Fibroblast of upper back skin (primary cell): ENCODE measurements at regions not wholly inside any gene's neighbourhood (a gene's known extent, or its start where the extent isn't known, plus 50 kb on each side); places are given as distances from the start of the nearest gene placed in this dataset.
"Not testable (repeated sequence)": the region's sequence is repeated elsewhere in the genome, so short reads cannot be mapped to it uniquely, and the experiment has no call there.

Experiments used
- DNase-seq: peaks from one replicate; pipeline ENCODE4 v3.0.0-alpha.2; 2013

DNA sequence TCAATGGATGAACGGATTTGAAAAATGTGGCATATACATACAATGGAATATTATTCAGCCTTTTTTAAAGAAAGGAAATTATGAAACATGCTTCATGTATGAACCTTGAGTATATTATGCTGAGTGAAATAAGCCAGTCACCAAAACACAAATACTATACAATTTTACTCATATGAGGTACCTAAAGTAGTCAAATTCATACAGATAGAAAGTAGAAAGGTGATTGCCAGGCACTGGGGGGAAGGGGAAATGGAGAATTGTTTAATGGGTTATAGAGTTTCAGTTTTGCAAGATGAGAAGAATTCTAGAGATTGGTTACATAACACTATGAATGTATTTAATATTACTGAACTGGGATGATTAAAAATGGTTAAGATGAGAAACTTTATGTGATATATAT is 171.4 kb downstream of the TMTC3 start:
- DNase-seq, result no peak

DNA sequence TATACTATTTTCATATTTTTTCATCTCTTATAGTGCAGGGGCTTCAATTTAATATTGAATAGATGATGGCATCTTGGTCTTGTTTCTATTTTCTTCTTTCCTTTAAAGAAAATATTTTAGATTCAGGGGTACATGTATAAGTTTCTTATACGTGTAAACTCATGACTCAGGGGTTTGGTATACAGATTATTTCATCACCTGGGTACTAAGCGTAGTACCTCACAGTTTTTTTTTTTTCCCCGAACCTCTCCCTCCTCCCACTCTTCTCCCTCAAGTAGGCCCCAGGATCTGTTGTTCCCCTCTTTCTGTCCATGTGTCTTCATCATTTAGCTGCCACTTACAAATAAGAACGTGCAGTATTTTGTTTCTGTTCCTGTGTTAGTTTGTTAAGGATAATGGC is 172.6 kb downstream of the TMTC3 start:
- no peak for DNase-seq

DNA sequence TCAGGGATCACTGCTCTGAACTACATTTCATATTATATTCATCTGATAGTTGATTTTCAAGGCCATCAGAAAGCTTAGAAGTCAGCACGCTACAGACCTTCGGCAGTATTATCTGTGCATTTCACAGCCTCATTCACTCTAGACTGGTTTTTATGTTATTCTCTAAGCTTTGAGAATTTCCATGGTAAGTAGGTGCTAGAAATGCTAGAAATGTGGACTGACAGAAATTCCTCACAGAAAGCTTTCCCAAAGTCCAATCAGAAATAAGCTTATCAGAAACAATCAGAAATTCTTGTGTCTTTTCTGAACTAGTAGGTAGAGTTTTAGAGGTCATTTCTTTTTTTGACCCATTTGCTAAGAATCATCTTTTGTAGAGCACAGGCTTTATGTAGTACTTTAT is 176.6 kb downstream of the TMTC3 start:
- DNase-seq, result no peak

GRCh38 chr12:88325076-88325815 is 183.1 kb downstream of the TMTC3 start:
- peak; percentile 94 for DNase-seq

- no peak for DNase-seq
Measured at GRCh38 chr12:88325816-88326189, 183.7 kb downstream of the TMTC3 start.

DNA sequence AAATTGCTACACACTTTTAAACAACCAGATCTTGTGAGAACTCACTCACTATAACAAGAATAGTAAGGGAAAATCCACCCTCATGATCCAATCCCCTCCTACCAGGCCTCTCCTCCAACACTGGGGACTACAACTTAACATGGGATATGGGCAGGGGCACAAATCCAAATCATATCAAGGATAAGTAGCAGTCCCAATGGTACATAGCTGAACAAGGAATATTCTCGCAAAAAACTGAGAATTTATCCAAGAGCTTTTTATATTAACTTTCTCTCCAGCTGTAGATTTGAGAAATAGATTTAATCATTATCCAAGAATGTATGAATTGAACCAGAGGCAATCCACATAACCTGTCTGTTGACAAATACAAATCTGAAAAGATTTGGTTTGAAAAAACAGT is 185.2 kb downstream of the TMTC3 start:
- DNase-seq, result no peak

GRCh38 chr12:88328090-88328489 is 186.0 kb downstream of the TMTC3 start:
- DNase-seq, result no peak

- no peak for DNase-seq
Measured at GRCh38 chr12:88329833-88330232, 187.7 kb downstream of the TMTC3 start.

- peak; percentile 73 for DNase-seq
Measured at GRCh38 chr12:88334271-88334670, 192.2 kb downstream of the TMTC3 start.

DNA sequence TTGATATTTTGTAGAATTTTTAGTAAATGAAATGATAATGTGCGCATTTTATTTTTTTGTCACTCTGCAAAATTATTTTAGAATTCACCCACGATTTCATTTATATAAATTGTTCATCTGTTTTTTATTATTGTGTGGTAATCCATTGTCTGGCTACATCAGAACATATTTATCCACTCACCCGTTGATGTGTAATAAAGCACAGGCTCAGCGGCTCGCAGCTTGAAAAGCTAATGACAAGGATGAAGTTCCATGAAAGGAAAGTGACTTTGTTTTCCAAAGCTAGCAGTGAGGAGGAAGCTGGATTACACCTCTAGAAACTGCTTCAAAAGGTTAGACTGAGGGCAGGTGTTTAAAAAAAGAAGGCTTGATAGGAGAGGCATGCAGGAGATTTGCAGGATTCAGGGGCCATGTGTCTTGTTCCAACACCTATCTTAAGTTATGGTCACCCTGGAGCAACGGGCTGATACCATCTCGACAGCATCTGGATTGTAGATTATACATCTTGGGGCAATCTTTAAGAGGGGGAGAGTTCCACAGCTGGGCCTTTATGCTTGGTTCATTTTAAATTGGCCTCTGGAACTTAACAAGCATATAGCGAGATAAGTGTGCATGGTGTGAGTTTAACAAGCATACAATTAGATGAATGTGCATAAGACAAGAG is 194.1 kb downstream of the TMTC3 start:
- peak; percentile 50 for DNase-seq

GRCh38 chr12:88338486-88338885 is 196.4 kb downstream of the TMTC3 start:
- DNase-seq, result peak; percentile 34

DNA sequence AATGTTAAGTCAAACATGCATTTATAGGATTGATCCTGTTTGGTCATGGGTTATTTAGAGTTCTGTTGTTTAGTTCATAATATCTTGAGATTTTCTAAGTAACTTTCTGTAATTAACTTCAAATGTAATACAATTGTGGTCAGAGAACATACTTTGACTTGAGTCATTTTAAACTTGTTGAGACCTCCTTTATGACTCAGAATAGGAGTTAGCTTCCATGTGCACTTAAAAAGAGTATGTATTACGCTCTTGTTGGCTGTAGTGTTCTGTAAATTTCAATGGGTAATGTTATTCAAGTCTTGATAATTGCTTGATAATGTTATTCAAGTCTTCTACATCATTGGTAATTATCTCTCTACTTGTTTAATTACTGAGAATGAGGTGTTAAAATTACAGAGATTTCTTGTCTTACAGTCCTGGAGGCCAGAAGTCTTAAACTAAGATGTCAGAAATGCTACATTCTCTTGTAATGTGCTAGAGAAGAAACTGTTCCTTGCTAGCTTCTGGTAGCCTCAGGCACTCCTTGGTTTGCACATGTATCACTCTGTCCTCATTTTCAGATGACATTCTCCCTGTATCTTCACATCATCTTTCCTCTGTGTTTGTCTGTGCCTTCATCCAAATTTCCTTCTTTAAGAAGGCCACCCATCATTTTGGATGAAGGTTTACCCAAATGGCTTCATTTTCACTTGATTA is 197.3 kb downstream of the TMTC3 start:
- peak; percentile 80 for DNase-seq

DNA sequence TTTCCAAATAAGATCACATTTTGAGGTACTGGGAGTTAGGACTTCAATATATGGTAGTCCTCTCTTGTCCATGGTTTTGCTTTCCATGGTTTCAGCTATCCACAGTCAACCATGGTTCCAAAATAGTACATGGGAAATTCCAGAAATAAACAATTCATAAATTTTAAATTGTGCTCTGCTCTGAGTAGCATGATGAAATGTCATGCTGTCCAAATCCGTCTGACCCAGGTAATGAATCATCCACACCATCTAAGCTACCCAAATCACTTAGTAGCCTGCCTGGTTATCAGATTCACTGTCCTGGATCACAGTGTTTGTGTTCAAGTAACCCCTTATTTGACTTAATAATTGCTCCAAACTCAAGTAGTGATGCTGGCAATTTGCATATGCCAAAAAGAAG is 197.9 kb downstream of the TMTC3 start:
- DNase-seq, result peak; percentile 53

DNA sequence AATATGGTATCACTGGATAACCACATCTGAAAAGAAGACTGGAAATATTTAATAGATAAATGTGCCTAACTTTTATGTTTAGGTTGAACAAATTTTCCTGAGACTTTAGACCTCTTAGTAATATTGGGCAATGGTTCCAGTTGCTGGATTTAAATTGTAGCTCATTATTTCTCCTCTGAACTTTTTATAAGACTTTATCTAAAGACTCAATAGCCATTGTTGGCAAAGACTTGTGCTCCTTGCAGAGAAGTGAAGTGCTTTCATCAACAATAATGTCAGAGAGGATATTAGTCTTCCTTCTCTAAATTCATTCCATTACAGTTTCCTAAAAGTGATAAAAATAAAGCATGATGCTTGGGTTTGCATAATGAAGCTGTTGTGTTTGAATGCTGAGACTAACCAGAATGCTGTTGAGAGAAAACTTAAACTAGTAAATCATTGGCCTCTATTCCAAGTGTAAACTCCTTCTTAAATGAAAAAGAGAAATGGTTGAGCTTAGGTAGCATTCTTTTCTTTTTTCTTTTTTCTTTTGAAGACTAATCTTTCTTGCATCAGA is 200.2 kb downstream of the TMTC3 start:
- no peak for DNase-seq

- no peak for DNase-seq
Measured at GRCh38 chr12:88351146-88351545, 209.0 kb downstream of the TMTC3 start.

DNA sequence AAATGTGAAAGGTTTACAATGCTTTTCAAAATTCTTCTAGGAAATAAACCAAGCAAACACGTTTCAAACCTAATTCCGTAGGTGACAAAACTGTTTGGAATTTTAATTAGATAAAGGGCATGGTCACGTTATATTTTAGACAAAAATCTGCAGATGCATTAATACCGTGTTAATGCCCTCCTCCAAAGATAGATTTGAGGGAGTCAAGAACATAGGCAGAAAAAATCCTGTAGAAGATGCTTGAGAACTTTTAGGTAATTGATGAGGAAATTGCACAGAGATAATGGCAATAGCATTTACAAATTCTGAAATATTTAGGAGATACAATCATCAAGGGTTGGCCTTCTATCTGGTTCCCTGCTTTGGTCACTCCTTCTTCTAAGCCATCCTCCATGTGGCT is 212.6 kb downstream of the TMTC3 start:
- DNase-seq, result no peak

GRCh38 chr12:88360343-88360742 is 218.2 kb downstream of the TMTC3 start:
- DNase-seq, result no peak

DNA sequence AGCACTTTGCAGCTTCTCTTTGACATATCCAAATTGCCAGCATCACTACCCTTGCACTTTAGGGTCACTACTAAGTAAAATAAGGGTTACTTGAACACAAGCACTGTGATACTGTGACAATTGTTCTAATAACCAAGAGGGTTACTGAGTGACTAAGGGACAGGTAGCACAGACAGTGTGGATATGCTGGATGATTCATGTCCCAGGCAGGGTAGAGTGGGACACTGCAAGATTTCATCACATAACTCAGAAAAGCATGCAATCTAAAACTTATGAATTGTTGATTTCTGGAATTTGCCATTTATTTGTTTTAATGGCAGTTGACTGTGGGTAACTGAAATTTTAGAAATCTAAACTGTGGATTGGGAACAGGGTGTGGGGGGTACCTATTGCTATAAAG is 218.8 kb downstream of the KITLG start:
- peak; percentile 30 for DNase-seq

DNA sequence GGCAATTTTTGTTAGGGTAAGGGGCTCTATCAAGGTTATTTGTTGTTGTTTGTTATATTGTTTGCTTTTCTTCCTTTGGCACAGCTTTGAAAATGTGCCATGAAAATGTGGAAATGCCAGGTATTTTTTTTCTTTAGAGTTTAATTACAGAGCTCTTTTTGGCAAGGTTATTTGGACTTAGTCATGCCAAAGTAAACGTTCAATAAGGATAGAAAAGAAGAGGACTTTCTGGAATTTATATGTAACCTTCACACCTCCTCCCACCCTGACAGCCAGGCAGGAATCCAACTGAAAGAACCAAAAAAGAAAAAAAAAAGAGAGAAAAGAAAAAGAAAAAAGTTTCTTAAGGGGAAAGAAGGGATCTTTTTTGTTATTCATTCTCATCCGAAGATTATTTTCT is 217.8 kb downstream of the KITLG start:
- DNase-seq, result peak; percentile 50

DNA sequence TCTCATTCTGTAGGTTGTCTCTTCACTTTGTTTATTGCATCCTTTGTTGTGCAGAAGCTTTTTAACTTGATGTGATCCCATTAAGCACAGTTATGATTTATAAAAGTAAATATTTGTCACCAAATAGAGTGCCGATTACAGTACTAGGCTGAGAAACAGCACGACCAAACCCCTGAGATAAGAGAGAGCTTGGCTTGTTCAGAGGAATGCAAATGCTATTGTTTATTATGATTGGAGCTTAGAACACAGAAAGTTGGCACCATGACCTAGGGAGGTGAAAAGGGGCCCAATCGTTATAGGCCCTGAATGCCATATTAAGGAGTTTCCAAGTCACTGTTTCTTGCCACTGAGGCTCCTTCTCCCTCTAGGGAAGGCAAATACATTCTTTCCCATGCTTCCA is 214.9 kb downstream of the KITLG start:
- no peak for DNase-seq

DNA sequence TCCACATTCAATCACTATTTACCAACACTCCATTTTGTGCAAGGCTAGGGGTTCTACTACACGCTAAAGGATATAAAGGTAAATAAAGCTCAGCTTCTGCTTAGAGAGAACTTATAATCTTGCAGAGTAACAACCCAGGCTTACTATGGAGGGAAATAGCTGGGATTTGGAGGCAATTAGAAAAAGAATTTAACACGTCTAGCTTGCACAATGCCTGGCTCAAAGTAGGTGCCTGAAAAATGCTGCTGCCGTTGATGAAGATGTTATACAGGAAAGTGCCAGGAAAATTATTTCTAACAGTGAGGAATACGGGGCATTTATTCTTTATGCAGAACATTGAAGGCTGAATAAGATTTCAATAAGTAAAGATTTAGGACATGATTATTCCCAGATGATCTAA is 214.2 kb downstream of the KITLG start:
- DNase-seq, result no peak

GRCh38 chr12:88367231-88367630 is 213.0 kb downstream of the KITLG start:
- DNase-seq, result no peak

GRCh38 chr12:88368077-88368476 is 212.2 kb downstream of the KITLG start:
- DNase-seq, result not testable (repeated sequence)
